Gastrocnemius medialis (tissue), 4 donors: ENCODE measurements at regions not wholly inside any gene's neighbourhood (a gene's known extent, or its start where the extent isn't known, plus 50 kb on each side); places are given as distances from the start of the nearest gene placed in this dataset.

Experiments used
- POLR2A ChIP-seq, 2 donors: fragments of 450-650 bp; IDR thresholded peaks; one replicate each; pipeline ENCODE4 v1.6.1; 2017; ENCODE audit warnings: antibody characterized with exemption in 2 of 2, mild to moderate bottlenecking in 2 of 2, moderate library complexity in 2 of 2
- TF ChIP-seq, protein P1 (sequence below), 5 experiments: fragments of 450-650 bp in 3 of 5; fragments of 200-600 bp in 2 of 5; sonication (generic) in 2 of 5; IDR thresholded peaks in 4 of 5; conservative IDR thresholded peaks in 1 of 5; 1 replicate in 4 of 5; 2 replicates in 1 of 5; pipeline ENCODE4 v1.5.1; 2016 to 2019; ENCODE audit warnings: antibody characterized with exemption in 5 of 5, mild to moderate bottlenecking in 3 of 5, moderate library complexity in 3 of 5

DNA sequence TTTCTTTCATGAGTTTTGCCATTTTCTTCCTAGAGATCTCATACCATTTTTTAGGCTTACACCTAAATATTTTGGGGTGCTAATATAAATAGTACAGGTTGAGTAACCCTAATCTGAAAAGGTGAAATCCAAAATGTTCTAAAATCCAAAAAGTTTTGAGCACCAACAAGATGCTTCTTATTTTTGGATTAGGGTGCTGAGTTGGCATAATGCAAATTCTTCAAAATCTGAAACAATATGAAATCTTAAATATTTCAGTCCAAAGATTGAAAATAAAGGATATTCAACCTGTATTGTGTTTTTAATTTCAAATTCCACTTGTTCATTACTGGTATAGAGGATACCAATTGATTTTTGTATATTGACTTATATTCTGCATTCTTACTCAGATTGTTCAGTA, 51.1 kb upstream of the KCNK2 start:
- TF ChIP-seq, protein P1, sequence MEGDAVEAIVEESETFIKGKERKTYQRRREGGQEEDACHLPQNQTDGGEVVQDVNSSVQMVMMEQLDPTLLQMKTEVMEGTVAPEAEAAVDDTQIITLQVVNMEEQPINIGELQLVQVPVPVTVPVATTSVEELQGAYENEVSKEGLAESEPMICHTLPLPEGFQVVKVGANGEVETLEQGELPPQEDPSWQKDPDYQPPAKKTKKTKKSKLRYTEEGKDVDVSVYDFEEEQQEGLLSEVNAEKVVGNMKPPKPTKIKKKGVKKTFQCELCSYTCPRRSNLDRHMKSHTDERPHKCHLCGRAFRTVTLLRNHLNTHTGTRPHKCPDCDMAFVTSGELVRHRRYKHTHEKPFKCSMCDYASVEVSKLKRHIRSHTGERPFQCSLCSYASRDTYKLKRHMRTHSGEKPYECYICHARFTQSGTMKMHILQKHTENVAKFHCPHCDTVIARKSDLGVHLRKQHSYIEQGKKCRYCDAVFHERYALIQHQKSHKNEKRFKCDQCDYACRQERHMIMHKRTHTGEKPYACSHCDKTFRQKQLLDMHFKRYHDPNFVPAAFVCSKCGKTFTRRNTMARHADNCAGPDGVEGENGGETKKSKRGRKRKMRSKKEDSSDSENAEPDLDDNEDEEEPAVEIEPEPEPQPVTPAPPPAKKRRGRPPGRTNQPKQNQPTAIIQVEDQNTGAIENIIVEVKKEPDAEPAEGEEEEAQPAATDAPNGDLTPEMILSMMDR (IDR thresholded peaks at IDR 0.05 in 4 of 5, conservative IDR thresholded peaks at IDR 0.05 in 1 of 5), result no peak
- TF ChIP-seq POLR2A (IDR thresholded peaks at IDR 0.05), result no peak
